GM12878 (cell line): ENCODE measurements at regions not wholly inside any gene's neighbourhood (a gene's known extent, or its start where the extent isn't known, plus 50 kb on each side); places are given as distances from the start of the nearest gene placed in this dataset.

Source experiments
- ATAC-seq: fragments of 200-7000 bp; cut with Tn5 transposase; 3 replicates; pipeline ENCODE4 v1.9.1; 2020; ENCODE audit warnings: mild to moderate bottlenecking, moderate library complexity
- BruUV-seq: library from RNA; stranded (reverse); fragments of 400-500 nt; replicated peaks from 2 replicates; lab custom pipeline; 2021; lab: Mats Ljungman, UMichigan
- CTCF ChIA-PET: fragments of 300-600 bp; sonication (Branson Sonifier 250); formaldehyde crosslinking; extraction: SDS; loops from one replicate; lab custom pipeline; 2021; ENCODE audit warnings: inconsistent platforms; lab: Yijun Ruan, JAX
- POLR2A ChIA-PET: fragments of 350-600 bp; formaldehyde crosslinking; extraction: SDS; loops from one replicate; lab custom pipeline; 2021; ENCODE audit warnings: inconsistent platforms; lab: Charles Lee
- RAD21 ChIA-PET: fragments of 300-600 bp; sonication (Branson Sonifier 250); formaldehyde crosslinking; loops from one replicate; lab custom pipeline; 2023; ENCODE audit warnings: antibody characterized with exemption; ENCODE audit not compliant: unreplicated experiment; lab: Charles Lee
- SMC1A ChIA-PET: fragments of 300-600 bp; sonication (Branson Sonifier 250); formaldehyde crosslinking; loops from one replicate; lab custom pipeline; 2023; ENCODE audit not compliant: unreplicated experiment, uncharacterized antibody; lab: Charles Lee
- DNase-seq: peaks from one replicate; pipeline ENCODE4 v3.0.0-alpha.2; 2011; ENCODE audit warnings: low read depth, low spot score
- FAIRE-seq: peaks from 3 replicates; lab custom pipeline; 2011; peaks lifted over from hg19 to GRCh38; lab: Jason Lieb, UNC
- H2AFZ ChIP-seq: 2 replicates; pipeline ENCODE4 v1.6.0; 2011; ENCODE audit warnings: low read depth, low read length, control low read depth; ENCODE audit not compliant: control insufficient read depth
- H3K27ac ChIP-seq: 2 replicates; pipeline ENCODE4 v1.5.1; 2011; ENCODE audit warnings: control low read depth; ENCODE audit not compliant: control insufficient read depth, insufficient read depth
- H3K27me3 ChIP-seq, 2 experiments: replicated peaks in 1 of 2; 2 replicates each; pipeline versions ENCODE4 v1.6.0 to v1.6.1; 2011; ENCODE audit warnings: low read length in 1 of 2; ENCODE audit not compliant: control insufficient read depth in 2 of 2, insufficient read depth in 2 of 2
- H3K36me3 ChIP-seq, 2 experiments: 2 replicates each; pipeline ENCODE4 v1.5.1; 2011; ENCODE audit warnings: low read length in 1 of 2; ENCODE audit not compliant: control insufficient read depth in 2 of 2, insufficient read depth in 2 of 2
- H3K4me1 ChIP-seq: 2 replicates; pipeline ENCODE4 v1.6.1; 2011; ENCODE audit warnings: mild to moderate bottlenecking, low read length, moderate library complexity, mixed read lengths; ENCODE audit not compliant: control insufficient read depth, insufficient read depth
- H3K4me2 ChIP-seq: 2 replicates; pipeline ENCODE4 v1.6.0; 2011; ENCODE audit warnings: control low read depth; ENCODE audit not compliant: control insufficient read depth, insufficient read depth
- H3K4me3 ChIP-seq: fragments of 200-600 bp; sonication (generic); 2 replicates; pipeline ENCODE4 v1.5.1; 2016
- H3K79me2 ChIP-seq: 2 replicates; pipeline ENCODE4 v1.6.0; 2011; ENCODE audit warnings: low read length; ENCODE audit not compliant: control insufficient read depth, insufficient read depth
- H3K9ac ChIP-seq: 2 replicates; pipeline ENCODE4 v1.8.0; 2011; ENCODE audit warnings: low read length, control low read depth, mixed read lengths; ENCODE audit not compliant: control insufficient read depth, insufficient read depth
- H3K9me3 ChIP-seq: replicated peaks from 3 replicates; pipeline ENCODE4 v1.5.1; 2011; ENCODE audit warnings: mild to moderate bottlenecking, low read length; ENCODE audit not compliant: control insufficient read depth, insufficient read depth
- H4K20me1 ChIP-seq: 2 replicates; pipeline ENCODE4 v1.6.0; 2011; ENCODE audit not compliant: control insufficient read depth, insufficient read depth
- EP300 ChIP-seq, 2 experiments: fragments of 150-350 bp in 1 of 2; IDR thresholded peaks; 2 replicates each; pipeline ENCODE4 v1.6.1; 2011 to 2012; ENCODE audit warnings: low read depth in 2 of 2, low read length in 2 of 2, borderline replicate concordance in 1 of 2, improper control_type of control experiment in 1 of 2, inconsistent platforms in 1 of 2; ENCODE audit not compliant: control insufficient read depth in 1 of 2
- MEF2B ChIP-seq: fragments of 450-650 bp; IDR thresholded peaks from 2 replicates; pipeline ENCODE4 v1.6.1; 2018; ENCODE audit warnings: mild to moderate bottlenecking, moderate library complexity; ENCODE audit not compliant: partially characterized antibody, poor library complexity, severe bottlenecking
- RUNX3 ChIP-seq: IDR thresholded peaks from 2 replicates; pipeline ENCODE4 v1.6.1; 2012; ENCODE audit warnings: low read length, inconsistent platforms
- SPI1 ChIP-seq: IDR thresholded peaks from 2 replicates; pipeline ENCODE4 v1.6.1; 2011; ENCODE audit warnings: low read depth, mild to moderate bottlenecking, low read length, moderate library complexity, borderline replicate concordance; ENCODE audit not compliant: insufficient read depth
- SUPT20H ChIP-seq: IDR thresholded peaks from 2 replicates; pipeline ENCODE4 v1.6.1; 2011; ENCODE audit warnings: low read depth, mild to moderate bottlenecking, low read length, moderate library complexity, borderline replicate concordance; ENCODE audit not compliant: control insufficient read depth
- WGBS: methylation state at CpG from one replicate; pipeline ENCODE4 v1.1.6; 2016; ENCODE audit warnings: low lambda C conversion rate; ENCODE audit not compliant: insufficient replicate concordance, insufficient coverage; ENCODE audit errors: missing lambda C conversion rate; 5-methylcytosine and 5-hydroxymethylcytosine counted together
- in situ Hi-C: fragments of 300-500 bp; cut with MboI; formaldehyde crosslinking; loops from 9 replicates; pipeline ENCODE4 v1.14.3; 2018; ENCODE audit warnings: mixed read lengths
- intact Hi-C: fragments of 100-400 bp; cut with micrococcal nuclease; formaldehyde crosslinking; loops from one replicate; pipeline ENCODE4 v1.14.2; 2022; ENCODE audit not compliant: unreplicated experiment
- TF ChIP-seq, protein P1 (sequence below): fragments of 450-650 bp; IDR thresholded peaks from 2 replicates; pipeline ENCODE4 v1.6.1; 2018; ENCODE audit warnings: borderline replicate concordance, mild to moderate bottlenecking; ENCODE audit not compliant: partially characterized antibody

DNA sequence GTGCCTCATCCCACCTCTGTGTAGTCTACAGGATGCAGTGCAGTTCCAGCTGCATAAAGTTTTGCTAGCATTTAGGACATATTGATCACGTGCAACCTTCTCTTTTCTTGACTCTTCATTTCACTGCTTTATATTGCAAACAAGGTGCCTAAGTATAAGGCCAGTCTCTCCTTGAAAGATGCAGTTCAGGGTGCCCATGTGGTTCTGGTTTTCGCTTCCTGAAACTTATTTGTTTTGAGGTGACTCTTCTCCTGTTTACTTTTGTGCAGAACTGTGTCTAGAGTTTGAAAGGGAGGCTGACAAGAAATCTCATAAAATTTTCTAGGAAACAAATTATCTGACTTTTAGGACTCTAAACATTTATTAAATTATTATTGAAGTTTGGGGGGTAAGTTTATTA, 189.9 kb downstream of the UBE2E3 start:
- FAIRE-seq (no peak), DNase-seq (no peak), ATAC-seq (peak; percentile 44)
- H3K27ac ChIP-seq: no peak overlapping the region
- H2AFZ ChIP-seq: no peak overlapping the region
- in situ Hi-C loops (no loop called here), intact Hi-C loops (loop anchor here (5.0 kb wide), 1 partner anchor 287 kb away; the partner anchor contains the start of gene ITGA4)
- peak overlapping the region; percentile 2; the same call in 1 of the 2 replicates for H3K4me2 ChIP-seq
- no peaks in the 10 kb centered on the region for H4K20me1 ChIP-seq
- no peak overlapping the region for H3K4me3 ChIP-seq
- ChIA-PET POLR2A (interaction anchor here (0.8 to 1.1 kb wide), 3 partner anchors 17 to 492 kb away, joined by 3 to 4 read pairs (median 4); no protein-coding TSS in a partner anchor), RAD21 (interaction anchor here (1.5 kb wide), 1 partner anchor 8 kb away, joined by 4 read pairs; no protein-coding TSS in a partner anchor), CTCF (interaction anchor here (1.0 to 1.9 kb wide), 3 partner anchors 9 to 28 kb away, joined by 3 to 7 read pairs (median 3); no protein-coding TSS in a partner anchor), SMC1A (interaction anchor here (0.9 to 2.2 kb wide), 5 partner anchors 13 to 142 kb away, joined by 3 to 5 read pairs (median 4); no protein-coding TSS in a partner anchor)
- no peaks in the 10 kb centered on the region for H3K36me3 ChIP-seq
- TF ChIP-seq RUNX3 (peak; percentile 41), SPI1 (0 out of 2 replicates have a peak, but pooled peaks have one; percentile 12), SUPT20H (no peak), EP300 (IDR thresholded peaks at IDR 0.05; ENCODE audit: borderline replicate concordance in 1 of 2, control insufficient read depth in 1 of 2, low read depth in 2 of 2, low read length in 2 of 2) (no peak), MEF2B (no peak)
- TF ChIP-seq, protein P1, sequence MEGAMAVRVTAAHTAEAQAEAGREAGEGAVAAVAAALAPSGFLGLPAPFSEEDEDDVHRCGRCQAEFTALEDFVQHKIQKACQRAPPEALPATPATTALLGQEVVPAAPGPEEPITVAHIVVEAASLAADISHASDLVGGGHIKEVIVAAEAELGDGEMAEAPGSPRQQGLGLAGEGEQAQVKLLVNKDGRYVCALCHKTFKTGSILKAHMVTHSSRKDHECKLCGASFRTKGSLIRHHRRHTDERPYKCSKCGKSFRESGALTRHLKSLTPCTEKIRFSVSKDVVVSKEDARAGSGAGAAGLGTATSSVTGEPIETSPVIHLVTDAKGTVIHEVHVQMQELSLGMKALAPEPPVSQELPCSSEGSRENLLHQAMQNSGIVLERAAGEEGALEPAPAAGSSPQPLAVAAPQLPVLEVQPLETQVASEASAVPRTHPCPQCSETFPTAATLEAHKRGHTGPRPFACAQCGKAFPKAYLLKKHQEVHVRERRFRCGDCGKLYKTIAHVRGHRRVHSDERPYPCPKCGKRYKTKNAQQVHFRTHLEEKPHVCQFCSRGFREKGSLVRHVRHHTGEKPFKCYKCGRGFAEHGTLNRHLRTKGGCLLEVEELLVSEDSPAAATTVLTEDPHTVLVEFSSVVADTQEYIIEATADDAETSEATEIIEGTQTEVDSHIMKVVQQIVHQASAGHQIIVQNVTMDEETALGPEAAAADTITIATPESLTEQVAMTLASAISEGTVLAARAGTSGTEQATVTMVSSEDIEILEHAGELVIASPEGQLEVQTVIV: no peak
- H3K9ac ChIP-seq: no peak overlapping the region
- H3K27me3 ChIP-seq: no peaks in the 10 kb centered on the region
- H3K79me2 ChIP-seq: no peaks in the 10 kb centered on the region
- WGBS: 0% methylated on average over 2 of the region's 2 CpGs
- no TSS peak for BruUV-seq
- H3K4me1 ChIP-seq: peaks cover 15% of the 10 kb centered on the region
- peaks cover 15% of the 10 kb centered on the region for H3K9me3 ChIP-seq
